H9 (cell line): ENCODE measurements at regions not wholly inside any gene's neighbourhood (a gene's known extent, or its start where the extent isn't known, plus 50 kb on each side); places are given as distances from the start of the nearest gene placed in this dataset.

ENCODE experiments used
- DNase-seq: peaks from one replicate; pipeline ENCODE4 v3.0.0-alpha.2; 2017
- H2AFZ ChIP-seq: one replicate; pipeline ENCODE4 v1.6.1; 2013; ENCODE audit warnings: mild to moderate bottlenecking, low read length, control low read depth, moderate library complexity
- H2AK5ac ChIP-seq: 2 replicates; pipeline ENCODE4 v1.6.1; 2013; ENCODE audit warnings: low read length, control low read depth, mixed read lengths; ENCODE audit not compliant: insufficient read length
- H2BK120ac ChIP-seq: one replicate; pipeline ENCODE4 v1.6.1; 2013; ENCODE audit warnings: low read depth, mild to moderate bottlenecking, low read length, control low read depth, inconsistent platforms; ENCODE audit not compliant: poor library complexity, severe bottlenecking
- H2BK12ac ChIP-seq: 2 replicates; pipeline ENCODE4 v1.6.1; 2013; ENCODE audit warnings: low read length, control low read depth, mixed read lengths, low read depth; ENCODE audit not compliant: insufficient read length
- H2BK15ac ChIP-seq: 2 replicates; pipeline ENCODE4 v1.6.1; 2013; ENCODE audit warnings: low read depth, low read length, control low read depth
- H2BK20ac ChIP-seq: one replicate; pipeline ENCODE4 v1.6.1; 2013; ENCODE audit warnings: low read depth, mild to moderate bottlenecking, low read length, control low read depth, inconsistent platforms; ENCODE audit not compliant: poor library complexity, severe bottlenecking
- H2BK5ac ChIP-seq: 2 replicates; pipeline ENCODE4 v1.6.1; 2013; ENCODE audit warnings: low read length, control low read depth, mixed read lengths; ENCODE audit not compliant: insufficient read length
- H3K14ac ChIP-seq: 2 replicates; pipeline ENCODE4 v1.6.1; 2013; ENCODE audit warnings: low read length, control low read depth; ENCODE audit not compliant: insufficient read depth
- H3K18ac ChIP-seq: 2 replicates; pipeline ENCODE4 v1.6.1; 2013; ENCODE audit warnings: low read depth, mild to moderate bottlenecking, mixed read lengths, low read length, control low read depth; ENCODE audit not compliant: insufficient read length
- H3K23ac ChIP-seq: 2 replicates; pipeline ENCODE4 v1.6.1; 2013; ENCODE audit warnings: low read length, control low read depth, mixed read lengths, low read depth; ENCODE audit not compliant: insufficient read length
- H3K23me2 ChIP-seq: 2 replicates; pipeline ENCODE4 v1.6.1; 2013; ENCODE audit warnings: low read depth, mild to moderate bottlenecking, mixed read lengths, low read length, control low read depth; ENCODE audit not compliant: insufficient read length, poor library complexity, severe bottlenecking
- H3K27ac ChIP-seq: 2 replicates; pipeline ENCODE4 v1.5.1; 2013; ENCODE audit warnings: low read length, control low read depth, mixed read lengths, low read depth; ENCODE audit not compliant: insufficient read length
- H3K27me3 ChIP-seq: 2 replicates; pipeline ENCODE4 v1.6.1; 2013; ENCODE audit warnings: low read length, control low read depth, inconsistent platforms; ENCODE audit not compliant: insufficient read depth
- H3K4ac ChIP-seq: 2 replicates; pipeline ENCODE4 v1.6.1; 2013; ENCODE audit warnings: low read depth, mild to moderate bottlenecking, control low read depth, inconsistent platforms, low read length, moderate library complexity
- H3K4me1 ChIP-seq: 2 replicates; pipeline ENCODE4 v1.6.1; 2013; ENCODE audit warnings: low read length, control low read depth, inconsistent platforms; ENCODE audit not compliant: insufficient read depth
- H3K4me2 ChIP-seq: 2 replicates; pipeline ENCODE4 v1.6.1; 2013; ENCODE audit warnings: low read length, control low read depth, mixed read lengths; ENCODE audit not compliant: insufficient read length, insufficient read depth
- H3K56ac ChIP-seq: 2 replicates; pipeline ENCODE4 v1.6.1; 2013; ENCODE audit warnings: low read depth, mild to moderate bottlenecking, mixed read lengths, low read length, control low read depth; ENCODE audit not compliant: insufficient read length
- H3K79me1 ChIP-seq: 2 replicates; pipeline ENCODE4 v1.6.1; 2013; ENCODE audit warnings: low read depth, mild to moderate bottlenecking, moderate library complexity, low read length, control low read depth, inconsistent platforms; ENCODE audit not compliant: insufficient read depth, poor library complexity, severe bottlenecking
- H3K79me2 ChIP-seq: 2 replicates; pipeline ENCODE4 v1.6.1; 2013; ENCODE audit warnings: low read length, control low read depth, inconsistent platforms; ENCODE audit not compliant: insufficient read depth
- H3K9ac ChIP-seq: 2 replicates; pipeline ENCODE4 v1.6.1; 2013; ENCODE audit warnings: low read length, control low read depth, mixed read lengths; ENCODE audit not compliant: insufficient read length; ENCODE audit errors: extremely low read depth
- H3K9me3 ChIP-seq: one replicate; pipeline ENCODE4 v1.6.1; 2013; ENCODE audit warnings: low read depth, low read length, inconsistent platforms; ENCODE audit not compliant: control insufficient read depth
- H3T11ph ChIP-seq: one replicate; pipeline ENCODE4 v1.6.1; 2013; ENCODE audit warnings: mild to moderate bottlenecking, low read length, control low read depth, inconsistent platforms
- H4K20me1 ChIP-seq: one replicate; pipeline ENCODE4 v1.6.1; 2013; ENCODE audit not compliant: control insufficient read depth, insufficient read length, insufficient read depth
- H4K5ac ChIP-seq: 2 replicates; pipeline ENCODE4 v1.6.1; 2013; ENCODE audit warnings: low read depth, mild to moderate bottlenecking, mixed read lengths, low read length, control low read depth; ENCODE audit not compliant: insufficient read length
- H4K8ac ChIP-seq: replicated peaks from 2 replicates; pipeline ENCODE4 v1.6.1; 2013; ENCODE audit warnings: low read length, control low read depth, mixed read lengths, low read depth; ENCODE audit not compliant: insufficient read length
- H4K91ac ChIP-seq: 2 replicates; pipeline ENCODE4 v1.6.1; 2013; ENCODE audit warnings: low read depth, mild to moderate bottlenecking, moderate library complexity, mixed read lengths, low read length, control low read depth; ENCODE audit not compliant: insufficient read length
- H3K27ac Mint-ChIP-seq, 3 experiments: 2 replicates in 2 of 3; 3 replicates in 1 of 3; pipeline ENCODE4 v1.8.0; 2020 to 2021; ENCODE audit warnings: mixed read lengths in 3 of 3, mild to moderate bottlenecking in 1 of 3, moderate library complexity in 1 of 3
- H3K27me3 Mint-ChIP-seq: 2 replicates; pipeline ENCODE4 v1.8.0; 2021; ENCODE audit warnings: low read depth, mild to moderate bottlenecking, moderate library complexity, mixed read lengths
- H3K36me3 Mint-ChIP-seq, 3 experiments: 2 replicates in 2 of 3; 3 replicates in 1 of 3; pipeline ENCODE4 v1.8.0; 2020 to 2021; ENCODE audit warnings: low read depth in 3 of 3, mixed read lengths in 3 of 3; ENCODE audit not compliant: insufficient read depth in 1 of 3
- H3K4me1 Mint-ChIP-seq, 2 experiments: 2 replicates each; pipeline ENCODE4 v1.8.0; 2020; ENCODE audit warnings: mixed read lengths in 2 of 2
- H3K4me3 Mint-ChIP-seq, 2 experiments: 2 replicates in 1 of 2; 3 replicates in 1 of 2; pipeline ENCODE4 v1.8.0; 2020 to 2021; ENCODE audit warnings: mild to moderate bottlenecking in 2 of 2, mixed read lengths in 2 of 2, moderate library complexity in 1 of 2
- H3K9me3 Mint-ChIP-seq, 2 experiments: 2 replicates in 1 of 2; 3 replicates in 1 of 2; pipeline ENCODE4 v1.8.0; 2020; ENCODE audit warnings: mild to moderate bottlenecking in 2 of 2, mixed read lengths in 2 of 2, moderate library complexity in 1 of 2
- CTCF ChIP-seq: fragments of 200-600 bp; sonication (generic); conservative IDR thresholded peaks from 3 replicates; pipeline ENCODE4 v1.8.0; 2021; ENCODE audit warnings: antibody characterized with exemption, mild to moderate bottlenecking
- WGBS: extraction: QIAGEN DNeasy Blood & Tissue Kit; methylation state at CpG from one replicate; pipeline ENCODE4 v1.1.7; 2013; ENCODE audit warnings: missing lambda C conversion rate, low lambda C conversion rate, mixed read lengths; ENCODE audit not compliant: insufficient read length; ENCODE audit errors: extremely low coverage; 5-methylcytosine and 5-hydroxymethylcytosine counted together

GRCh38 chr14:26870096-26870495 lies 272.3 kb upstream of the NOVA1 start:
- TF ChIP-seq CTCF = no peak
- Histone ChIP-seq H3K56ac (no peak overlapping the region), H4K20me1 (no peaks in the 10 kb centered on the region), H3K4me1 (peaks cover 4% of the 10 kb centered on the region; the same call in 1 of the 2 replicates), H2AK5ac (no peak overlapping the region), H3K27ac (no peak overlapping the region), H3K4me2 (no peak overlapping the region), H2BK12ac (no peak overlapping the region), H3K9me3 (no peaks in the 10 kb centered on the region), H3K4ac (no peak overlapping the region), H2BK5ac (no peak overlapping the region), H2AFZ (no peak overlapping the region), H4K5ac (no peak overlapping the region), H3K79me1 (no peaks in the 10 kb centered on the region), H3K27me3 (no peaks in the 10 kb centered on the region), H3K79me2 (no peaks in the 10 kb centered on the region), H3K23ac (no peak overlapping the region), H2BK15ac (no peak overlapping the region), H3K18ac (no peak overlapping the region), H2BK120ac (no peak overlapping the region), H3K14ac (no peak overlapping the region), H4K91ac (no peak overlapping the region), H3K9ac (no peak overlapping the region), H3T11ph (no peak overlapping the region), H2BK20ac (no peak overlapping the region), H3K23me2 (no peaks in the 10 kb centered on the region), H4K8ac (no peak overlapping the region)
- Mint-ChIP-seq H3K4me1 (peaks cover 35 to 39% of the 10 kb centered on the region in 2 experiments), H3K27me3 (no peaks in the 10 kb centered on the region), H3K27ac (no peak overlapping the region), H3K36me3 (no peaks in the 10 kb centered on the region), H3K4me3 (no peak overlapping the region), H3K9me3 (no peaks in the 10 kb centered on the region)
- no peak for DNase-seq
- WGBS = no CpG with 5 or more reads among the region's 2 CpGs
